ENCODE measurements at regions not wholly inside any gene's neighbourhood (a gene's known extent, or its start where the extent isn't known, plus 50 kb on each side); places are given as distances from the start of the nearest gene placed in this dataset.

GRCh38 chr3:26061947-26062346, 272.1 kb downstream of the OXSM start:
- no peak for TF ChIP-seq CTCF (IDR thresholded peaks at IDR 0.05)
- TF ChIP-seq ZFX (IDR thresholded peaks at IDR 0.05; ENCODE audit: borderline replicate concordance): no peak
